GM12878 (cell line): ENCODE measurements at regions not wholly inside any gene's neighbourhood (a gene's known extent, or its start where the extent isn't known, plus 50 kb on each side); places are given as distances from the start of the nearest gene placed in this dataset.

Experiments
- ATF7 ChIP-seq: fragments of 450-650 bp; IDR thresholded peaks from 2 replicates; pipeline ENCODE4 v1.6.1; 2016; ENCODE audit warnings: low read depth, mild to moderate bottlenecking
- ETV6 ChIP-seq, 2 experiments: fragments of 450-650 bp in 1 of 2; IDR thresholded peaks in 1 of 2; conservative IDR thresholded peaks in 1 of 2; 2 replicates each; pipeline ENCODE4 v1.6.1; 2014; ENCODE audit warnings: antibody characterized with exemption in 1 of 2, borderline replicate concordance in 1 of 2, low read depth in 1 of 2, mild to moderate bottlenecking in 1 of 2, moderate library complexity in 1 of 2
- EZH2 ChIP-seq: IDR thresholded peaks from 2 replicates; pipeline ENCODE4 v1.6.1; 2012; ENCODE audit warnings: low read depth, mild to moderate bottlenecking, control low read depth, inconsistent platforms, low read length, borderline replicate concordance; ENCODE audit not compliant: control insufficient read depth
- FOS ChIP-seq: IDR thresholded peaks from 3 replicates; pipeline ENCODE4 v1.6.1; 2011; ENCODE audit warnings: borderline replicate concordance; ENCODE audit not compliant: insufficient read length; ENCODE audit errors: extremely low read depth
- GABPA ChIP-seq: IDR thresholded peaks from 2 replicates; pipeline ENCODE4 v1.6.1; 2014; ENCODE audit warnings: antibody characterized with exemption, low read depth, mild to moderate bottlenecking, inconsistent platforms
- HSF1 ChIP-seq: fragments of 150-350 bp; IDR thresholded peaks from 2 replicates; pipeline ENCODE4 v1.6.1; 2014; ENCODE audit warnings: mild to moderate bottlenecking, low read depth, low read length
- IKZF1 ChIP-seq: fragments of 450-650 bp; conservative IDR thresholded peaks from 2 replicates; pipeline ENCODE4 v1.6.1; 2017; ENCODE audit warnings: antibody characterized with exemption, mild to moderate bottlenecking
- IKZF2 ChIP-seq, 2 experiments: fragments of 450-650 bp; IDR thresholded peaks; 2 replicates each; pipeline ENCODE4 v1.6.1; 2017; ENCODE audit warnings: mild to moderate bottlenecking in 2 of 2, moderate library complexity in 2 of 2
- NR2C1 ChIP-seq: fragments of 450-650 bp; IDR thresholded peaks from 2 replicates; pipeline ENCODE4 v1.6.1; 2017; ENCODE audit warnings: antibody characterized with exemption, mild to moderate bottlenecking, moderate library complexity
- NR2C2 ChIP-seq: IDR thresholded peaks from 2 replicates; pipeline ENCODE4 v1.6.1; 2011; ENCODE audit warnings: borderline replicate concordance, low read depth; ENCODE audit not compliant: control insufficient read depth, insufficient read length
- RELB ChIP-seq: fragments of 450-650 bp; IDR thresholded peaks from 2 replicates; pipeline ENCODE4 v1.6.1; 2017; ENCODE audit warnings: low read depth, mild to moderate bottlenecking, moderate library complexity
- SKIL ChIP-seq: fragments of 450-650 bp; IDR thresholded peaks from 2 replicates; pipeline ENCODE4 v1.6.1; 2017; ENCODE audit warnings: mild to moderate bottlenecking, low read depth, inconsistent platforms; ENCODE audit not compliant: poor library complexity, severe bottlenecking
- TF ChIP-seq, protein P1 (sequence below): fragments of 450-650 bp; IDR thresholded peaks from 2 replicates; pipeline ENCODE4 v1.6.1; 2017; ENCODE audit warnings: mild to moderate bottlenecking, moderate library complexity
- TF ChIP-seq, protein P2 (sequence below): fragments of 450-650 bp; IDR thresholded peaks from 2 replicates; pipeline ENCODE4 v1.6.1; 2018; ENCODE audit warnings: borderline replicate concordance, mild to moderate bottlenecking; ENCODE audit not compliant: partially characterized antibody
- TF ChIP-seq, protein P3 (sequence below): IDR thresholded peaks from 2 replicates; pipeline ENCODE4 v1.6.1; 2011; ENCODE audit warnings: low read depth, low read length, improper control_type of control experiment, borderline replicate concordance

- TF ChIP-seq, protein P1, sequence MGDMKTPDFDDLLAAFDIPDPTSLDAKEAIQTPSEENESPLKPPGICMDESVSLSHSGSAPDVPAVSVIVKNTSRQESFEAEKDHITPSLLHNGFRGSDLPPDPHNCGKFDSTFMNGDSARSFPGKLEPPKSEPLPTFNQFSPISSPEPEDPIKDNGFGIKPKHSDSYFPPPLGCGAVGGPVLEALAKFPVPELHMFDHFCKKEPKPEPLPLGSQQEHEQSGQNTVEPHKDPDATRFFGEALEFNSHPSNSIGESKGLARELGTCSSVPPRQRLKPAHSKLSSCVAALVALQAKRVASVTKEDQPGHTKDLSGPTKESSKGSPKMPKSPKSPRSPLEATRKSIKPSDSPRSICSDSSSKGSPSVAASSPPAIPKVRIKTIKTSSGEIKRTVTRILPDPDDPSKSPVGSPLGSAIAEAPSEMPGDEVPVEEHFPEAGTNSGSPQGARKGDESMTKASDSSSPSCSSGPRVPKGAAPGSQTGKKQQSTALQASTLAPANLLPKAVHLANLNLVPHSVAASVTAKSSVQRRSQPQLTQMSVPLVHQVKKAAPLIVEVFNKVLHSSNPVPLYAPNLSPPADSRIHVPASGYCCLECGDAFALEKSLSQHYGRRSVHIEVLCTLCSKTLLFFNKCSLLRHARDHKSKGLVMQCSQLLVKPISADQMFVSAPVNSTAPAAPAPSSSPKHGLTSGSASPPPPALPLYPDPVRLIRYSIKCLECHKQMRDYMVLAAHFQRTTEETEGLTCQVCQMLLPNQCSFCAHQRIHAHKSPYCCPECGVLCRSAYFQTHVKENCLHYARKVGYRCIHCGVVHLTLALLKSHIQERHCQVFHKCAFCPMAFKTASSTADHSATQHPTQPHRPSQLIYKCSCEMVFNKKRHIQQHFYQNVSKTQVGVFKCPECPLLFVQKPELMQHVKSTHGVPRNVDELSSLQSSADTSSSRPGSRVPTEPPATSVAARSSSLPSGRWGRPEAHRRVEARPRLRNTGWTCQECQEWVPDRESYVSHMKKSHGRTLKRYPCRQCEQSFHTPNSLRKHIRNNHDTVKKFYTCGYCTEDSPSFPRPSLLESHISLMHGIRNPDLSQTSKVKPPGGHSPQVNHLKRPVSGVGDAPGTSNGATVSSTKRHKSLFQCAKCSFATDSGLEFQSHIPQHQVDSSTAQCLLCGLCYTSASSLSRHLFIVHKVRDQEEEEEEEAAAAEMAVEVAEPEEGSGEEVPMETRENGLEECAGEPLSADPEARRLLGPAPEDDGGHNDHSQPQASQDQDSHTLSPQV = no peak
- TF ChIP-seq ETV6 (conservative IDR thresholded peaks at IDR 0.05 in 1 of 2, IDR thresholded peaks at IDR 0.05 in 1 of 2; ENCODE audit: borderline replicate concordance in 1 of 2, low read depth in 1 of 2) (no peak), HSF1 (no peak), SKIL (no peak), IKZF2 (IDR thresholded peaks at IDR 0.05) (peak in 1 of 2 experiments; percentile 61; a peak in 2 of 4 replicates), NR2C1 (no peak), IKZF1 (peak; percentile 38; the same call in 1 of the 2 replicates), NR2C2 (no peak), RELB (peak; percentile 39; the same call in 1 of the 2 replicates), ATF7 (0 out of 2 replicates have a peak, but pooled peaks have one; percentile 21), GABPA (no peak), EZH2 (no peak), FOS (no peak)
- TF ChIP-seq, protein P2, sequence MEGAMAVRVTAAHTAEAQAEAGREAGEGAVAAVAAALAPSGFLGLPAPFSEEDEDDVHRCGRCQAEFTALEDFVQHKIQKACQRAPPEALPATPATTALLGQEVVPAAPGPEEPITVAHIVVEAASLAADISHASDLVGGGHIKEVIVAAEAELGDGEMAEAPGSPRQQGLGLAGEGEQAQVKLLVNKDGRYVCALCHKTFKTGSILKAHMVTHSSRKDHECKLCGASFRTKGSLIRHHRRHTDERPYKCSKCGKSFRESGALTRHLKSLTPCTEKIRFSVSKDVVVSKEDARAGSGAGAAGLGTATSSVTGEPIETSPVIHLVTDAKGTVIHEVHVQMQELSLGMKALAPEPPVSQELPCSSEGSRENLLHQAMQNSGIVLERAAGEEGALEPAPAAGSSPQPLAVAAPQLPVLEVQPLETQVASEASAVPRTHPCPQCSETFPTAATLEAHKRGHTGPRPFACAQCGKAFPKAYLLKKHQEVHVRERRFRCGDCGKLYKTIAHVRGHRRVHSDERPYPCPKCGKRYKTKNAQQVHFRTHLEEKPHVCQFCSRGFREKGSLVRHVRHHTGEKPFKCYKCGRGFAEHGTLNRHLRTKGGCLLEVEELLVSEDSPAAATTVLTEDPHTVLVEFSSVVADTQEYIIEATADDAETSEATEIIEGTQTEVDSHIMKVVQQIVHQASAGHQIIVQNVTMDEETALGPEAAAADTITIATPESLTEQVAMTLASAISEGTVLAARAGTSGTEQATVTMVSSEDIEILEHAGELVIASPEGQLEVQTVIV = no peak
- TF ChIP-seq, protein P3, sequence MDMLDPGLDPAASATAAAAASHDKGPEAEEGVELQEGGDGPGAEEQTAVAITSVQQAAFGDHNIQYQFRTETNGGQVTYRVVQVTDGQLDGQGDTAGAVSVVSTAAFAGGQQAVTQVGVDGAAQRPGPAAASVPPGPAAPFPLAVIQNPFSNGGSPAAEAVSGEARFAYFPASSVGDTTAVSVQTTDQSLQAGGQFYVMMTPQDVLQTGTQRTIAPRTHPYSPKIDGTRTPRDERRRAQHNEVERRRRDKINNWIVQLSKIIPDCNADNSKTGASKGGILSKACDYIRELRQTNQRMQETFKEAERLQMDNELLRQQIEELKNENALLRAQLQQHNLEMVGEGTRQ = no peak
These were observed 259.0 kb upstream of the PCDH7 start (continued) for GRCh38 chr4:30461218-30461617.
